ENCODE measurements at regions not wholly inside any gene's neighbourhood (a gene's known extent, or its start where the extent isn't known, plus 50 kb on each side); places are given as distances from the start of the nearest gene placed in this dataset.

- TF ChIP-seq EZH2phosphoT487 (IDR thresholded peaks at IDR 0.05; ENCODE audit: insufficient read depth, low read depth) (no peak), EZH2 (IDR thresholded peaks at IDR 0.05; ENCODE audit: insufficient read depth, poor library complexity, severe bottlenecking) (no peak)
These were observed 165.1 kb downstream of the HGF start for GRCh38 chr7:81604808-81605174.
